Left lobe of liver (tissue), 2 donors: ENCODE measurements at regions not wholly inside any gene's neighbourhood (a gene's known extent, or its start where the extent isn't known, plus 50 kb on each side); places are given as distances from the start of the nearest gene placed in this dataset.
A peak's percentile ranks its signal among the peaks of the same experiment; 100 is the strongest.

Experiments used
- ATAC-seq: fragments of 200-7000 bp; cut with Tn5 transposase; one replicate; pipeline ENCODE4 v1.9.1; 2020; ENCODE audit warnings: mild to moderate bottlenecking, moderate library complexity
- DNase-seq: peaks from one replicate; pipeline ENCODE4 v3.0.0-alpha.2; 2020; ENCODE audit warnings: low spot score
- donor health status: DM: no; HTN: no; CAD: no; lungs with moderate emphysema.
- donor health status: DM: no; HTN: yes; CAD: no.

DNA sequence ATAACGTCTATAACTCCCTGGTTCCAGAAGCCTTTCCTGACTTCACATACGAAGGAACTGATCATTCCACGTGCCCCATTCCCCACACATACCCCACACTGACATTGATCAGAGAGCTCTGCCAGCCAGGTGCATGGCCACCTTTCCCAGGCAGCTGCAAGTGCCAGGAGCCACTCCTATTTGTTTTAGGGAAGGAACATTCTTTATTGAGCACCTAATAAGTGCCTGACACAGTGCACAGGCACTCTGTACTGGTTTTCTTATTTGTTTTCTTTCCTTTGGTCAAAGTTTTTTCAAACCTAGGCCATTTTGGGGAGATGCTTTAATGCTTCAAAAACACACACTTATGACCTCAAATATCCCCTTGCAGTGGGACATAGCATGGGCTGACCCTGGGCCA is 50.0 kb downstream of the PITPNM2 start:
- DNase-seq (no peak), ATAC-seq (no peak)

DNA sequence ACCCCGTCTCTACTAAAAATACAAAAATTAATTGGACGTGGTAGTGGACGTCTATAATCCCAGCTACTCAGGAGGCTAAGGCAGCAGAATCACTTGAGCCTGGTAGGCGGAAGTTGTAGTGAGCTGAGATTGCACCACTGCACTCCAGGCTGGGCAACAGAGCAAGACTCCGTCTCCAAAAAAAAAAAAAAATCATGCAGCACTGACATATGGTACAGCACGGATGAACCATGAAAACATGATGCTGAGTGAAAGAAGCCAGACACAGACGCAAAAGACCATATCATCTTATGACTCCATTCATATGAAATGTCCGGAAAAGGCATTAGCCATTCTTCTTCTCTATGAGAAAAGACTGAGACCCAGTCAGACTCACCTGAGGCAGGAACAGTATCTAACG is 50.4 kb downstream of the PITPNM2 start:
- no peak for ATAC-seq

DNA sequence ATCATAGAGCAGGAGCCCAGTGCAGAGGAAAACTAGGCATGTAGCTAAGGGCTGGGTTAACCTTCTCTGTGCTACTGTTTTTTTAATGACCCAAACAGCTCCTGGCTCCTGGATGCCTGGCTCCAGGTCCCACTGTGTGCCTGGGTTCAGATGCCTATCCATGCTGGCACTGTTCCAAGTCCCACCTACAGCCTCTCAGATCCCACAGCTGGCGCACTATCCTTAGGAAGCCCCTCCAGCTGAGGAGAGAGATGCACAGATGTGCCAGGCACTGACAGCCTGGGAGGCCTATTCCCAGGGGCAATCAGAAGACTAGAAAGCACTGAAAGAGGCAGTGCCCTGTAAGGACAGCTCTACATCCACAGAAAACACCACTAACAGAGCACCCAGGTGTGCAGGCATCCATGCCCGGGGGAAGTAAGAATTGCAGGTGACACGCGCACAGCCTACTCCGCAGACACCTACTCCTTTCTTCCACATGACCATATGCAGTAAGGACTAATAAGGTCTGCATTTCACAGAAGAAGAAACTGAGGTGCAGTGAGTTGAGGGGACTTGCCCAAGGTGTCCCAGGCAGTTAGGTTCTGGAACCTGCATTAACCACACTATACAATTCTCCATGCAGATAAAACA is 51.2 kb downstream of the PITPNM2 start:
- ATAC-seq, result no peak

More for the DNA sequence above, 50.4 kb downstream of the PITPNM2 start:
- no peak for DNase-seq

DNA sequence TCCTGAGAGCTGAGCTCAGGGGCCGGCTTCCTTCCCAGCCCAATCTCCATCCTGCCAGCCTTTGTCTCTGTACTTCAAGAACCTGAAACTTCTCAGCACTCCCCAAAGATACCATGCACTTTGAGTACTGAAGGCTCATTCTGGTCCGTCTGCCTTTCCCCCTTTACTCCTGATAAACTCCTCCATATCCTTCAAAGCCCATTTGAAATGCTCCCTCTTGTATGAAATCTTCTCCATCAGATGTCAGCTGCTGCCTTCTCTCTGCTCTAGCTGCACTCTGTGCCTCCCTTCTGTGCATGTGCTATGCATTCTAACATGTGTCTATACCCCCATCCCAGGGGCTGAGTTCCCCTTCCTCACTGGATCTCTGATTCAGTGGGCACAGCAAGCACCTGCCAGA is 52.1 kb downstream of the PITPNM2 start:
- DNase-seq (no peak), ATAC-seq (no peak)

More for the DNA sequence above, 51.2 kb downstream of the PITPNM2 start:
- DNase-seq, result no peak

DNA sequence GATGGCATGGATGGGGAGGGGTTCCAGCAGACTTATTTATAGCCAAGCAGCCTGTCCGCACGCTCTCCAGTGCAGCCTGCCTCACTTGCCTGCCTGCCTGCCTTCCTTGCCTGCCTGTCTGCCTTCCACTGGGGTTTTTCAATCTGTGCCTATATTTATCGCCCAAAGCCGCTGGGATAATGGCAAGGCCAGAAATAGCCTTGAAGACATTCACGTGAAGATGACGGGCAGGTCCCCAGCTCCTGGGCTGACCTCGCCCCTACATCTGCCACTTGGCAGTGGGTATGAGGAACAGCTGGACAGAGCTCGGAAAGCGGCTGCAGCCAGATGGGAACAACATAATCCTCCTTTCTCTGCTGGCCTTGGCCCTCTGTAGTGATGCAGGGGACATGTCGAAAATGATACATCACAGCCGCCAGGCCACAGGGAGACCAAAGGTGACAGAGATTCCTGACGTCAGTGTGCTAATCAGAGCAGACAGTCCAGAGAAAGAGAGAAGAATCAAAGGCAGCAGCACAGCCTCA is 53.3 kb downstream of the PITPNM2 start:
- peak; percentile 71 for ATAC-seq
- DNase-seq, result peak; percentile 74

DNA sequence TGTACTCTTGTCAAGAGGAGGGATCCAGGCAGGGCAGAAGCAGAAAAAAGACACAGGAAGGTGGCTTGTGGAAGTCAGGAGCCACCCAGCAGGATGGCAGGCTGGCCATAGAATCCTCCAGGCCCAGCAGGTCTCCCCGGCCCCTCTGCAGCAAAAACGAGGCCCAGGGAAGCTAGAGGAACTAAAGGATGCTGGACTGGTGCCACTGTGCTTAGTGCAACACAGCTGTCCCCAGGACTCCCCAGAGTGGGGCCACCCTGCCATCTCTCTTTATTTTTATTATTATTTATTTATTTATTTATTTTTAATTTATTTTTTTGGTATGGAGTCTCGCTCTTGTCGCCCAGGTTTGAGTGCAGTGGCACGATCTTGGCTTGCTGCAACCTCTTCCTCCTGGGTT is 54.1 kb downstream of the PITPNM2 start:
- no peak for ATAC-seq
- DNase-seq, result no peak

DNA sequence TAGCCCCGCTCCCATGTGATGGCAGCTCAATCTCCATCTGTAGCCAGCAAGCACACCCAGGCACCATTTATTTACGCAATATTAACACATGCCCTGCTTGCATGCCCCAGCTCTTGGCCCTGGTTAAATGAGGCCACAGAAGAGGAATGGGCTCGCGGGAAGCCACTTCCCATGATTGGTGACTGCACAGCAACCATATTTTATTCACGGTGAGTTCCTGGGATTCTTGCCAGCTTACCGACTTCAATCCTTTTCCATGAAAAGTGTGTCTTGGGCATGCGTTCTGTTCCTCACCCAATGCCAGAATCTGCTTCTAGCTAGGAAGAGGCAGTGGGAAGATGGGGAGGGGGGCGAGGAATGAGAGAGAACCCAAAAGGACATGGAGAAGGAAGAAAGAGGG is 54.7 kb downstream of the PITPNM2 start:
- DNase-seq (no peak), ATAC-seq (peak; percentile 14)

DNA sequence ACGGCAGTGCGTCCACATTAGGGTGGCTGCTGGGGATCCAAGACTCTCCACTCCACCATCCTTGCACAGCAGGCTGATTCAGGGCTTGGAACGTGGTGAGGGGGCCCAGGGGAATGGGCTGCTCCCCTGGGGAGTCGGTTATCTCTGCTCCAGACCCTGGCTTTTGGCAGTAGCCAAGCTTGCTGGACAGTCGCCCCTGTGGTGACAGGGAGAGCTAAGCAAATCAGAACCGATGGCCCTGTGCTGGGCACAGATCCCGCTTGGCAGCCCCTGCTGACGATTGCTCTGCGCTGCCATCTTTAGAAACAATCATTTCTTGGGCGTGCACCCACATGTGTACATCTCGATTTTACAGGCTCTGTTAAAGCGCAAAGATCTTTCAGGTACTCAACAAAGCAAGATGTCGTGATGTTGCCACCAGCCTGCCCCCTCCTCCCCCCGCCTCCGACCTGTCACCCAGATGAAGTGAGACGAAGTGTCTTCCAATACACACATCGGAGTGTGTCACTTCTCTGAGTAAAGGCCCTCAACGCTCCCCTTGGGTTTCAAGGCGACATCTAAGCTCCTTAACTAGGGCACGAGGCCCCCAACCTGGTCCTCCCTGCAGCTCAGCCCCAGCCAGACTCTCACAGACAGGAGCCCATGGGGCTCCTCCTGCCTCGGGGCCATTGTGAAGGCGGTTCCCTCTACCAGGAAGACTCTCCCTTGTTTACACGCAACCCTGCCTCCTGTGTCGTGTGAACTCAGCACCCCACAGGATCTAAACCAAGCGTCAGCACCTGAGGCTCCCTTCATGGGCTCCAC is 55.6 kb downstream of the PITPNM2 start:
- DNase-seq (no peak), ATAC-seq (peak; percentile 38)

DNA sequence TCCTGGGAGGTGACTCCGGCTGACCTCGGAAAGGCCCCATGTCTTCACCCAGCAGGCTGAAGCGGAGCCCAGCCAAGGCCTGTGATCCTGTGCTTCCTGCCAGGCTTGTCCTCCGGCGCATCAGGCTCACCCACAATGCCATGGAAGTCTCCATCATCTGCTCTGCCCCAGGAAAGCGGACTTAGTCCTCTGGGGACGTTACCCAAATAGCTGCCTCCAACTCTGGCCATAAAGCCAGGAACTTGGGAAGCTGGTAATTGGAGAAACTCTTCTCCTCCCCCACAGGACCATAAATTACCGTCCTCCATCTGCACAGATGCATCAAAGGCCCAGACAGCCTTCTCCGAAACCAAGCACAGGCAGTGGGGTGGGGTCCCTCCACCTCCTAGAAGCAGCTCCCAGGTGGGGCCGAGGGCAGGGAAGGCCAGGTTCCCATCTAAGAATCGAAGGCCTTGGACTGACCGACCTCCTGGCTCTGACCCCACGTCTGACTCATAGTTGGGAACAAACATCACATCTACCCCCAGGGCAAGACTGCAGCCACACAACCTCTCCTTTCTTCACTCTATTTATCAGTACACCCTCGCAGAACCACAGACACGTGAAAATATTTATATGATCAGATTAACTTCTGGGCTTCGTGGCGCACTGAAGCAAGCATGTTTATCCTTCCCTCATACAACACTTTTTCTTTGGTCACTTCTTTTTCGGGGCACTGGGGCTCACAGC is 56.4 kb downstream of the PITPNM2 start:
- ATAC-seq, result peak; percentile 33
- DNase-seq, result no peak

DNA sequence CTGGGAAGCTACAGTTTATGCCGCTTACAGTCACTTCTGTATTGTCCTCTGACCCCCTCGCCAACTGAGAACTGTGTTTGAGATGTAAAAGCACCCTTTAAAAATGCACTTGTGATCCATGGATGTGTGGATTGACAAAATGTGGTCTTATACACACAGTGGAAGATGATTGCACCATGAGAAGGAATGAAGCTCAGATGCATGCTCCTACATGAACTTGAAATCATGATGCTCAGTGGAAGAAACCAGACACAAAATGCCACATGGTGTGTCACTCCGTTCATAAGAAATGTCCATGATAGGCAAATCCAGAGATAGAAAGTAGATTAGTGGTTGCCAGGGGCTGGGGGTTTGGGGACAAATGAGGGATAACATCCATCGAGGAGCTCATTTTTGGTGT is 58.0 kb downstream of the PITPNM2 start:
- no peak for DNase-seq
- no peak for ATAC-seq

DNA sequence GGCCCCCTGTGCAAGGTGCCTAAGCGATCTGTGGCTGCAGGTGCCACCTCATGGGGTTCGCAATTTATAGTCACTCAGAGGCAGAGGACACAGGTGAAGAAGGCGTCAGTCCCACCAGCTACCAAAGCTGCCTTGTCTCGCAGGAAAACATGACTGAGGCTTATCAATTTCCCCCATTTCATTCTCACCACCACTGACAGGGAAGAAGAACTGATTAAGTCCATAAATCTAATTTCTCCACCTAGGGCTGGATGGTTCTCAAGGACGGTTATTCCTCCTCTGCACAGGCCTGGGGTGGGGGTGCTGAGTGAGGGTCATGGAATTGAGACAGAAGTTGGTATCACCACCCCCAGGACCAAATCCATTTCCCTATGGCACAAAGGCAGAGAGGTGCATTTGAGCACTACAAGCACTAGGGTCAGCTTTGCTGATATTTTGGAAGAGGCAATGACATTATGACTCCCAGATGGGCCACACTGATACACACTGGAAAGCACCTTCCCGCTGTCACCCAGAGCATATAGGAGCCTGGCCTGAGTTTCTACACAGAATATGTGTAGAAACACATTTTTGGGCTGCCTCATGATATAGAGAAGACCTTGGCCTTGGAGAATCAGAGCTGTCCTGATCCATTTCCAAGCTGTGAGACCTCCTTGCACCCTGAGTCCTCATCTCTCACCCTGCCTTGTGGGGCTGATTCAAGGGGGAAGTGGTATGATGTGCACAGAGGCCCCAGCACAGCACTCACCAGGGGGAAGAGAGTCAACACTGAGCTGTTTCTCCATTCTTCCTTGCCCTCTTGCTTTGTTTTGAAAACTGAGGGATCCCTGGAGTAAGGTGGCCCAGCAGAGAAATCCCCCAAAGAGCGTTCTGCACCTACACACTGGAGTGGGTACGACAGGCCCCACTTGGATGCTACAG is 59.4 kb downstream of the PITPNM2 start:
- no peak for ATAC-seq
- DNase-seq, result no peak

DNA sequence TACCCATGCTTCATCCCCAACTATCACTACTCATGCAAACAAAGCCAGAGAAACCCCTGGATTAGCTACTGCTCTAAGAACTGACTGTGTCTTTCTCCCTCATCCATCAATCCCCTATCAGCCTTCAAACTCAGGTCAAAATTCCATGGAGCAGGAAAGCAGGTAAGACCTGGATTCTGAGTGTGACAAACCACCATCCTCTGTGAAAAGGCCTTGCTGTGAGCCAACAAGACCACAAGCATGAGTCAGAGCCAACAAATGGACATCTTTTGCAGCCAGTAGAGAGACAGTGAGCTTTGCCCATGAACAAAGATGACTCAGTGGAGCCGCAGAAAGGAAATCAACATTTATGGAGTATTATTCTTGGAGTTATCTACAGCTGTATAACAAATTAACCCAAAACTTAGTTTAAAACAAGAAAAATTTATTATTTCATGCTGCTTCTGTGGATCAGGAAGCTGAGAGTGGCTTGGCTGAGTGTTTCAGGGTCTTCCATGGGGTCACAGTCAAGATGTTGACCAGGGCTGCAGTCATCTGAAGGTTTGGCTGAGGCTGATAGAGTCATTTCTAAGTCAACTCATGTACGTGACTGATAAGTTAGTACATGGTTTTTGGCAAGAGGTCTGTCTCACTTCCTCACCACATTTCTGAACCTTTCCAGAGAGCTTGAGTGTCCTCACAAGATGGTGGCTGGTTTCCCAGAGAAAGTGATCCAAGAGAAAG is 61.1 kb downstream of the PITPNM2 start:
- DNase-seq, result no peak
- ATAC-seq, result no peak

DNA sequence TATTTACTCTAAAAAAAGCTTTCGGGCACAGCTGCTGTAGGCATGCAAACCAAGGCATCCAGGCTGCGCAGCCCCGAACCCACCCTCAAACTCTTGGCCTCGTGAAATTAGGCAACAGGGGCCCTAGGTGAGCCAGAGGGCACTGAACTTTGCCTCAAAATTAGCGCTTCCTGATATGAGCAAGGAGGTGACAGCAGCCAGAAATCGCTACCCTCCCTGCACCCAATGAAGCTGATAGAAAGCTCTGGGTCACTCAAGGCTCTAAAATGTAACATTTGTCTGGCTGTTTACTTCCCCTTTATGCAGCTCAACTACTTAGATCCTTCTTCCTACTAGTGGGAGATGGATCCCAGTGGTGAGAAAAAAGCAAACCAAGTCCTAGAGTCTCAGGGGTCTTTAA is 61.8 kb downstream of the PITPNM2 start:
- ATAC-seq (peak; percentile 61), DNase-seq (peak; percentile 71)

DNA sequence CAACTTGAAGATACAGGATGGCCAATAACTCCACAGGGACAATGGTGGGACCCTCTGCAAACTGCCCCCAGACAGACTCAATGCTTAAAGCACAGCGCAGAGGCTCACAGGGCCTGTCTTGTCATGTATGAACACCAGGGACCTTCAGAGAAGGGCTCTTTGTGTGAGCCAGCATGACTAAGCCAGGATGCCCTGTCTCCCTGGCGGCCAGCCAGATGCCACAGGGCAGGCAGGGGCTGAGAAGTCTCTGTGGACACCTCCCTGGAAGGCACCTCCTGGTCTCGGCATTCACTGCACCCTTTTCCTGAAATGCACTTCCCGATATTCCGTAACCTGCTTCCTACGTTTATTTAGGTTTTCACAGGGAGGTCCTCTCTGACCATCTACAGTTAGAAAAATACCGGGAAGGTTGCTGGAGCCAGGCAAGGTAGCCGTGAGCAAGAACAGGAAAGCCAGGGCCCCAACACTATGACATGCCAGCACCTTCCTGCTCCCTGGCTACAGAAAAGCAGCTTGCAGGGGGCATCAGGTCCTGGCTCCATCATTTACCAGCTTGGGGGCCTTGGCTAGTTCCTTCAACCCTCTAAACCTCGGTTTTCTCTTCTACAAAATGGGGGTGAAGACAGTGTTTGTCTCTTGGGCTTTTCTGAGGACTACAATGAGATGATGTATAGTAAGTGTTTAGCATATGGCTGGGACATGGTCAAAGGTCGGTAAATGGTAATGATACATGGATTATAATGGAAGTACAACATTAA is 65.0 kb downstream of the PITPNM2 start:
- ATAC-seq (peak; percentile 64), DNase-seq (no peak)

DNA sequence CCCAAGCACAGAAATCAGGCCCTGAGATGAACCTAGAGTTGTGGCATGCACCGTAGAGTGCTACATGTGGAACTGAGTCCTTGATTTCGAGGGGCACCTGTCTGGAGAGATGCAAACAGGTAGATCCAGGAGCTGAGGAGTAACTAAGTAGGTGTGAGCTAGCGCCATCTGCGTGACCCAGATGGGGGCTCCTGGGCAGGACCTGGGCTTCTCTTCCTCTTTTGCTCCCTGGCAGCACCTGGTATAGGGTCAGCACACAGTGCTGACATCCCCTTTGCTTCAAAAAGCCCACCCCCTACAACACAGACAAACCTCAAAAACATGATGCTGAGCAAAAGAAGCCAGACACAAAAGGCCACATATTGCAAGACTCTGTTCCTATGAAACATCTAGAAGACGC is 65.8 kb downstream of the PITPNM2 start:
- ATAC-seq (no peak), DNase-seq (no peak)

DNA sequence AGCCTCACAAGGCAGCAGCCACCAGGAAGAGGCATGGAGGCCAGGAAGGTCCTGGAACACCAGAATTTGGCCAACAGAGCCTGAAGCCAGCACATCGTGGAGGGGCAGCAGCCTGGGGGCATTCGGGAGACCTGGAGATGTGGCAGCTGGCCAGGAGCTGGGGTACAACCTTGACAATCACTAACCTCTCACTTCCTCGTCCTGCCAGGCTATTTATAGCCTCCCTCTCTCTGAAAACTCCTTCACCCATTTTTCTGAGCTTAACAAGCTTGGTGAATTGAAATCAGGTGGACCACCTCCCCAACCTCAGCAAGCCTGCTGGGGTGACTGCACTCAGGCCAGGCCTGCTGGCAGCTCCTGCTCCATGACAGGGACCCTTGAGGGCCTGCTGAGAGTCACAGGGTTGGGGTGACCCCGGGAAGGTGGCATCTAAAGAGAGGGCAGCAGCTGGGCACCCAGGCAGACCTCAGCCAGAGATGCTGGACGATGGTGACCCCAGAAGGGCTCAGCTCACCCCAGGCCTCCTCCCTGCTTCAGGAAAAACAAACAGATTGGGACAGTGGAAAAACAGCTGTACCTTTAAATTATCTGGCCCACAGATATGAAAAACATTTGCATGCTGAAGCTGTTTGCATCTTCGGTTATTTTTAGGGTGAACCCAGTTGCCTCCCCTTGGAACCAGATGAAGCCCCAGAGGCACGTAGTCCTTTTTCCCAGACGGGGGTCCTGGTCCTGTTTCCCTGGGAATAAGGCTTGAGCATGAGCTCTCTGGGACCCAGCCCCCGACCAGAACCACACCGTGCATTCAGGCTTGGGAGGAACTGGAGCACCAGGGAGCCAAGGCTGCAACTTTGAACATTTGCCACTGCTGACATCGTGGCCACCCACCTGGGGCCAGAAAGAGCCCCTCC is 67.0 kb downstream of the PITPNM2 start:
- DNase-seq (no peak), ATAC-seq (no peak)

DNA sequence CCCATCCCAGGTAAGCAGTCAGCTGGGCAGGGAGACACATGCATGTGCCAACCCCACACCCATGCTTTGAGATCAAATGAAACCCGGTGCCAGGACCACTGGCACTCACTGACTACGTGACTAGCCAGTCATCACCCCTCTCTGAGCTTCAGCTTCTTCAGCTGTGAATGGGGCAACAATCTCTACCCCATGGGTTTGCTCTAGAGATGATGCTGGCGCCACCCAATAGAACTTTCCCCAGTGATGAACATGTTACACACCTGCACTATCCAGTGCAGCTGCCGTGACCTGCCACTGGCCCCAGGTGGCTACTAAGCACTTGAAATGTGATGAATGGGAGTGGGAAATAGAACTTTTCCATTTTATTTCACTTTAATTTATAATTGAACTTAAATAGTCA is 70.3 kb downstream of the PITPNM2 start:
- DNase-seq (no peak), ATAC-seq (no peak)

DNA sequence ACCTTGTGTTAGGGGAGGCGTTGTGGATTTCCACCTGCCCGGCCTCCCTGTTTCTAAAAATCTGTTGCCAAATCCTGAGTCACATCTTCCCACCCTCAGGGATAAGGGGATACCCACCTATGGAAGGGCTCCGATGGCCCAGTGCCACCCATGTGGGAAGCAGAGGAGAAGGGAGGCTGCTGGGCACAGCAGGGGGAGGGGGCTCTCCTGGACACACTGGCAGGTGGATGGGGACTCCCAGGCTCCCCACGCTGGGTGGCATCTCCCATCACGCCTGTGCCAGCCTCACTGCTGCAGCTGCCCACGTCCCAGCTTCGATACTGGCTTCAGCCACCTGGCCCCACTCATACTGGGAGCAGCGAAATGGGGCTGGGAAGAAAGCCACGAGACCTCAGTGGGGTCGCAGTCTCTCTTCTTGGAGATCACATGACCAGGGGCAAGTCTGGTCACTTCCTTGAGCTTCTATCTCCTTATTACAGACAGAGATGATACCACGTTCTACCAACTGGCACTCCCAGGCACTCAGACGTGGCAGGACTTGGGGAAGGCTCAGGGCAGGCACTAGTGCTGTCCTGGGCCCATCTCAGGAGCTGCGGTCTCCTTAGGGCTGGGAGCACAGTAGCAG is 72.2 kb downstream of the PITPNM2 start:
- ATAC-seq (no peak), DNase-seq (no peak)
